ENCODE measurements at regions not wholly inside any gene's neighbourhood (a gene's known extent, or its start where the extent isn't known, plus 50 kb on each side); places are given as distances from the start of the nearest gene placed in this dataset.

DNA sequence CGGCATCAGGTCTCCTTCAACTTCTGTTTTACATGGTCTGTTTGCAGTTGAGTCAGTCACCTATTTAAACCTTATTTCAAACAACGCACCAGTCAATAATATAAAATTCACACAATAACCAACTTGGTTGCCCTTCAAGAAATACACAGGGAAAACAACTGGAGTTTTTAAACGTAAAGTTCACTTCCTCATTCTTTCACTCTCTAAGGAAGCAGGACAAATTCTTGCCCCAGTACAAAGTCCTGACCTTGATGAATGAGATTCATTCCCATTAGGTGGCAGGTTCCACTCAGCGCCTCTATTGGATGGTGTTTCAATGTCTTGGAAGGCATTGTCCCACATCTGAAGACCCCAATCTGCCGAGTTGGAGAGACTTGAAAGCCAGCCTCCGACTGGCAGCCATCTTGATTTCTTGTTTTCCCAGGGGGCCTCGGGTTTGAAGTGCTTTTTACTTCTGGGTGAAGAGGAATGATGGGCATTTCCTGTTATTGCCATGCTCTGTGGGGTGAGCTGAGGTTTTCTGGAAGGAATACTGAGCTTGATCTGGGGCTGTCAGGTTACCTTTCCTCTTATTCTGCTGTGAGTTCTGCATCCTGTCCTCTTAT is 105.0 kb downstream of the ACER2 start:
- no peak for DNase-seq (ENCODE audit: low read depth in 4 of 4, low spot score in 2 of 4)

DNA sequence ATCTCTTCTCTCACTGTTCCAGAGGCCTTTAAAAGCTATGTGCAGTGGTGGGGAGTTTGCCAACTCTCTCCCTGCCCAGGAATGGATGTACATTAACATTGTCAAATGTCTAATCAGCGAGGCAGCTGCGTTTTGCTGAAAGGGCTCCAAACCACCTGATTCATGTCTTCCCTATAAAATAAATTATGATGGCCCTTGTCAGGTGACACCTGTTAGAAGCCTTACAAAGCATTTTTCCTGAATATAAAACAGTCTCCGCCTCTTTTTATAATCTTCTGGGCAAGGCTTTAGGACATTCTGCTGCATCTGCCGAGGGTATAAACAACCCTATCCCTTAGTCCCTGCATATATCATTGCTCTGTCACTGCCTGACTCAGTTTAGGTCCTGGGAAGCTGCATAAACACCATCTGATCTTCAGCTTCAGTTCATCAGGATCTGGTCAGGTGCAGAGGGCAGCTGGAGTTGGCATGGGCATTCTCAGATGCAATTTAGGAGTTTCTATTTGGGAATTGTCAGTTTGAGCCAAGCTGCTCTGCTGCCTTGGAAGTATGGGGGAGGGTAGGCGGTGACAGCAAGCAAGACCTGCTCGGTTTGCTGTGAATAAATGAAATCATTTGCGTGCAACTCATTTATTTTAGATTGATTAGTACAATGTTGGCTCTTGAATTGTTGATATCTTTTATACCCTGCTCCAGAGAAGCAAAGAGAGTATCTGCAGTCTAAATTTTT is 103.5 kb downstream of the ACER2 start:
- no peak for DNase-seq (ENCODE audit: low read depth in 4 of 4, low spot score in 2 of 4)

DNA sequence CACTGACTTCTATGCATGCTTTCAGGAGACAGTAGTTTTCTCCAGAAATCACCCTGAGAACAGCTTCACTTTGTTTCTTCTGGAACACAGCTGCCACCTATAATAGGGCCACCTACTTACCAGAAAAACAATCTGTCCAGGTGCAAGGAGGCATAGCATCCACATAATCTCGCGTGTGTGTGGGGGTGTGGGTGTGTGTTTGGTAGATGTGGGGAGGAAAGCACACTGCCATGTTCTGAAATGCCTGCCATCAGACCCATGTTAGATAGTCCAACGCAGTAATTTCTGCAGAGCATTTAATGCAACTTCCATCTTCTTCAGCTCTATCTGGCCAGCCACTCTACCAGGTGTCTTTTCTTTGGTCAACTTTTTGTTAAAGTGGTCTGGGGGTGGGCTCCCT is 102.9 kb downstream of the ACER2 start:
- no peak for DNase-seq (ENCODE audit: low read depth in 4 of 4, low spot score in 2 of 4)

DNA sequence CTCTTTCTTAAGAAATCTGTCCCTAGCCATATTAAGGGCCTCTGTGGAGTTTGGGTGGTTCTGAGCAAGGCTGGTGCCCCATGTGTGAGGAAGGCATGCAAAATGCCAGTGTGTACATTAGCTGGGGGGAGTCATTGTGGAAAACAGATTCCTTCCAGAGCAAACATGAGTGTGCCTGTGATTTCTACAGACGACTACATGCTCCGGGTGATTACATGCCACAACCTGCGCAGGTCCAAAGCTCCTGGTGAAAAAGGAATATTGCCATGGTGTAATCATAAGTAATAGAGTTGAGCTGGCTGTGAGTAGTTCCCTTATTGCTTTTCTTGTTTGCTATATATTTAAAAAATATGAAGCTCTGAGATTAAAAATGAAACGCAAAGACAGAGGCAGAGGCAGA is 102.1 kb downstream of the ACER2 start:
- no peak for DNase-seq (ENCODE audit: low read depth in 4 of 4, low spot score in 2 of 4)
